IMR-90 (cell line): ENCODE measurements at regions not wholly inside any gene's neighbourhood (a gene's known extent, or its start where the extent isn't known, plus 50 kb on each side); places are given as distances from the start of the nearest gene placed in this dataset.

Experiments
- ATAC-seq: fragments of 200-7000 bp; cut with Tn5 transposase; 2 replicates; pipeline ENCODE4 v1.9.1; 2020; ENCODE audit warnings: low read depth, mild to moderate bottlenecking, moderate library complexity
- BruUV-seq: library from RNA; stranded (reverse); fragments of 400-500 nt; replicated peaks from 2 replicates; lab custom pipeline; 2021; lab: Mats Ljungman, UMichigan
- CTCF ChIA-PET: fragments of 300-600 bp; formaldehyde crosslinking; extraction: SDS; loops from one replicate; lab custom pipeline; 2021; ENCODE audit warnings: antibody characterized with exemption; lab: Yijun Ruan, JAX
- POLR2A ChIA-PET: fragments of 300-600 bp; sonication (Branson Sonifier 250); formaldehyde crosslinking; loops from one replicate; lab custom pipeline; 2022; ENCODE audit warnings: antibody characterized with exemption; ENCODE audit not compliant: unreplicated experiment; lab: Charles Lee
- DNase-seq: peaks from one replicate; pipeline ENCODE4 v3.0.0; 2013
- H2AFZ ChIP-seq: replicated peaks from 2 replicates; pipeline ENCODE3; 2013; ENCODE audit warnings: low read length, mild to moderate bottlenecking; ENCODE audit not compliant: poor library complexity
- H2AK5ac ChIP-seq: 2 replicates; pipeline ENCODE4 v1.6.1; 2013; ENCODE audit warnings: low read depth, low read length, inconsistent platforms
- H2AK9ac ChIP-seq: replicated peaks from 2 replicates; pipeline ENCODE3; 2013; ENCODE audit warnings: mild to moderate bottlenecking, low read depth, low read length, moderate library complexity; ENCODE audit not compliant: poor library complexity
- H2BK120ac ChIP-seq: 2 replicates; pipeline ENCODE4 v1.6.1; 2013; ENCODE audit warnings: low read depth, low read length, inconsistent platforms
- H2BK15ac ChIP-seq: 3 replicates; pipeline ENCODE4 v1.6.1; 2013; ENCODE audit warnings: low read depth, low read length, inconsistent platforms
- H2BK20ac ChIP-seq: 2 replicates; pipeline ENCODE4 v1.6.1; 2013; ENCODE audit warnings: low read depth, mild to moderate bottlenecking, inconsistent platforms, low read length, moderate library complexity
- H2BK5ac ChIP-seq: 2 replicates; pipeline ENCODE4 v1.6.1; 2013; ENCODE audit warnings: mild to moderate bottlenecking, low read depth, low read length, inconsistent platforms; ENCODE audit not compliant: poor library complexity, severe bottlenecking
- H3K14ac ChIP-seq: replicated peaks from 2 replicates; pipeline ENCODE4 v1.6.1; 2013; ENCODE audit warnings: low read depth, low read length, inconsistent platforms
- H3K18ac ChIP-seq: 2 replicates; pipeline ENCODE4 v1.6.1; 2013; ENCODE audit warnings: low read depth, low read length, control low read depth
- H3K23ac ChIP-seq: 2 replicates; pipeline ENCODE4 v1.6.1; 2013; ENCODE audit warnings: low read depth, low read length, inconsistent platforms
- H3K27ac ChIP-seq: 2 replicates; pipeline ENCODE4 v1.5.1; 2013; ENCODE audit warnings: mild to moderate bottlenecking, control low read depth, low read length; ENCODE audit not compliant: insufficient read depth
- H3K27me3 ChIP-seq: 2 replicates; pipeline ENCODE4 v1.6.1; 2013; ENCODE audit warnings: low read length; ENCODE audit not compliant: control insufficient read depth, insufficient read depth
- H3K36me3 ChIP-seq: 2 replicates; pipeline ENCODE4 v1.6.1; 2013; ENCODE audit warnings: low read length, mixed read lengths; ENCODE audit not compliant: control insufficient read depth, insufficient read depth
- H3K4ac ChIP-seq: 2 replicates; pipeline ENCODE4 v1.6.1; 2013; ENCODE audit warnings: low read depth, low read length, inconsistent platforms
- H3K4me1 ChIP-seq: 2 replicates; pipeline ENCODE4 v1.6.1; 2013; ENCODE audit warnings: low read length, mixed read lengths; ENCODE audit not compliant: control insufficient read depth, insufficient read depth
- H3K4me2 ChIP-seq: 2 replicates; pipeline ENCODE4 v1.6.1; 2013; ENCODE audit warnings: low read depth, mild to moderate bottlenecking, control low read depth, low read length, moderate library complexity
- H3K4me3 ChIP-seq: 2 replicates; pipeline ENCODE4 v1.5.1; 2013; ENCODE audit warnings: low read depth, mild to moderate bottlenecking, control low read depth, low read length, moderate library complexity; ENCODE audit not compliant: insufficient read depth
- H3K56ac ChIP-seq: 2 replicates; pipeline ENCODE4 v1.6.1; 2013; ENCODE audit warnings: low read length, inconsistent platforms; ENCODE audit not compliant: insufficient read depth; ENCODE audit errors: extremely low read depth
- H3K79me1 ChIP-seq, 2 experiments: 2 replicates each; pipeline ENCODE4 v1.6.1; 2013; ENCODE audit warnings: low read length in 2 of 2, inconsistent platforms in 1 of 2, low read depth in 1 of 2
- H3K9ac ChIP-seq: 2 replicates; pipeline ENCODE4 v1.6.1; 2013; ENCODE audit warnings: low read depth, low read length, control low read depth
- H3K9me1 ChIP-seq: 2 replicates; pipeline ENCODE4 v1.6.1; 2013; ENCODE audit warnings: low read length, inconsistent platforms; ENCODE audit not compliant: insufficient read depth
- H3K9me3 ChIP-seq: 2 replicates; pipeline ENCODE4 v1.6.1; 2013; ENCODE audit warnings: low read length; ENCODE audit not compliant: control insufficient read depth, insufficient read depth
- H4K20me1 ChIP-seq: 2 replicates; pipeline ENCODE4 v1.6.1; 2013; ENCODE audit warnings: low read length, inconsistent platforms; ENCODE audit not compliant: insufficient read depth
- H4K5ac ChIP-seq: 2 replicates; pipeline ENCODE4 v1.6.1; 2013; ENCODE audit warnings: mild to moderate bottlenecking, low read depth, low read length, control low read depth
- H4K8ac ChIP-seq, 2 experiments: 2 replicates each; pipeline ENCODE4 v1.6.1; 2013; ENCODE audit warnings: low read depth in 2 of 2, low read length in 2 of 2, control low read depth in 1 of 2, inconsistent platforms in 1 of 2
- H4K91ac ChIP-seq: 2 replicates; pipeline ENCODE4 v1.6.1; 2013; ENCODE audit warnings: low read depth, low read length, inconsistent platforms; ENCODE audit not compliant: insufficient read depth
- BHLHE40 ChIP-seq: fragments of 150-350 bp; IDR thresholded peaks from 2 replicates; pipeline ENCODE4 v1.6.1; 2016; ENCODE audit warnings: mild to moderate bottlenecking, low read depth, low read length
- CEBPB ChIP-seq: IDR thresholded peaks from 2 replicates; pipeline ENCODE4 v1.6.1; 2012; ENCODE audit warnings: low read depth, low read length, improper control_type of control experiment
- CHD1 ChIP-seq: IDR thresholded peaks from 2 replicates; pipeline ENCODE4 v1.6.1; 2012; ENCODE audit warnings: low read depth, low read length, improper control_type of control experiment
- FOS ChIP-seq: fragments of 150-350 bp; IDR thresholded peaks from 2 replicates; pipeline ENCODE4 v1.6.1; 2016; ENCODE audit warnings: low read depth, low read length
- MAFK ChIP-seq: IDR thresholded peaks from 2 replicates; pipeline ENCODE4 v1.6.1; 2012; ENCODE audit warnings: low read depth, low read length, improper control_type of control experiment
- POLR2A ChIP-seq: IDR thresholded peaks from 2 replicates; pipeline ENCODE4 v1.6.1; 2012; ENCODE audit warnings: mild to moderate bottlenecking, low read depth, low read length
- RAD21 ChIP-seq: IDR thresholded peaks from 2 replicates; pipeline ENCODE4 v1.6.1; 2012; ENCODE audit warnings: low read length, improper control_type of control experiment
- RCOR1 ChIP-seq: IDR thresholded peaks from 2 replicates; pipeline ENCODE4 v1.6.1; 2012; ENCODE audit warnings: mild to moderate bottlenecking, low read length, improper control_type of control experiment; ENCODE audit not compliant: insufficient replicate concordance
- SMC3 ChIP-seq: fragments of 150-350 bp; IDR thresholded peaks from 2 replicates; pipeline ENCODE4 v1.6.1; 2016; ENCODE audit warnings: low read depth, mild to moderate bottlenecking, antibody characterized with exemption, low read length, moderate library complexity
- WGBS, 2 experiments: methylation state at CpG; one replicate each; pipeline versions ENCODE4 v1.1.5 to v1.1.7; 2013; ENCODE audit warnings: missing lambda C conversion rate in 2 of 2; ENCODE audit not compliant: insufficient read length in 1 of 2; ENCODE audit errors: extremely low coverage in 2 of 2; 5-methylcytosine and 5-hydroxymethylcytosine counted together
- dilution Hi-C: fragments of 300-500 bp; cut with HindIII; formaldehyde crosslinking; loops from one replicate; pipeline ENCODE4 v1.14.3; 2018; ENCODE audit warnings: low sequenced_read_pairs; ENCODE audit not compliant: unreplicated experiment
- in situ Hi-C: fragments of 300-500 bp; cut with MboI; formaldehyde crosslinking; loops from 3 replicates; pipeline ENCODE4 v1.14.3; 2019; ENCODE audit warnings: low sequenced_read_pairs, inconsistent platforms, mixed read lengths
- intact Hi-C: fragments of 100-400 bp; cut with micrococcal nuclease; formaldehyde crosslinking; loops from 2 replicates; pipeline ENCODE4 v1.10.0; 2022
- TF ChIP-seq, protein P1 (sequence below): fragments of 150-350 bp; IDR thresholded peaks from 2 replicates; pipeline ENCODE4 v1.6.1; 2017; ENCODE audit warnings: mild to moderate bottlenecking, antibody characterized with exemption, low read length, low read depth
- TF ChIP-seq, protein P2 (sequence below): fragments of 150-350 bp; IDR thresholded peaks from 2 replicates; pipeline ENCODE4 v1.6.1; 2016; ENCODE audit warnings: low read depth, mild to moderate bottlenecking, low read length, moderate library complexity, borderline replicate concordance

- no peak for TF ChIP-seq FOS
- TF ChIP-seq, protein P1, sequence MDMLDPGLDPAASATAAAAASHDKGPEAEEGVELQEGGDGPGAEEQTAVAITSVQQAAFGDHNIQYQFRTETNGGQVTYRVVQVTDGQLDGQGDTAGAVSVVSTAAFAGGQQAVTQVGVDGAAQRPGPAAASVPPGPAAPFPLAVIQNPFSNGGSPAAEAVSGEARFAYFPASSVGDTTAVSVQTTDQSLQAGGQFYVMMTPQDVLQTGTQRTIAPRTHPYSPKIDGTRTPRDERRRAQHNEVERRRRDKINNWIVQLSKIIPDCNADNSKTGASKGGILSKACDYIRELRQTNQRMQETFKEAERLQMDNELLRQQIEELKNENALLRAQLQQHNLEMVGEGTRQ: no peak
- TF ChIP-seq RCOR1: no peak
- TF ChIP-seq, protein P2, sequence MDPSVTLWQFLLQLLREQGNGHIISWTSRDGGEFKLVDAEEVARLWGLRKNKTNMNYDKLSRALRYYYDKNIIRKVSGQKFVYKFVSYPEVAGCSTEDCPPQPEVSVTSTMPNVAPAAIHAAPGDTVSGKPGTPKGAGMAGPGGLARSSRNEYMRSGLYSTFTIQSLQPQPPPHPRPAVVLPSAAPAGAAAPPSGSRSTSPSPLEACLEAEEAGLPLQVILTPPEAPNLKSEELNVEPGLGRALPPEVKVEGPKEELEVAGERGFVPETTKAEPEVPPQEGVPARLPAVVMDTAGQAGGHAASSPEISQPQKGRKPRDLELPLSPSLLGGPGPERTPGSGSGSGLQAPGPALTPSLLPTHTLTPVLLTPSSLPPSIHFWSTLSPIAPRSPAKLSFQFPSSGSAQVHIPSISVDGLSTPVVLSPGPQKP: no peak
- TF ChIP-seq POLR2A: no peak
- no peak for TF ChIP-seq CHD1
- TF ChIP-seq SMC3: no peak
- no peak for TF ChIP-seq BHLHE40
- TF ChIP-seq RAD21: no peak
- TF ChIP-seq MAFK: no peak
- TF ChIP-seq CEBPB: no peak
- Histone ChIP-seq H2BK120ac (no peak overlapping the region), H2BK15ac (no peak overlapping the region; the same call in 2 of the 3 replicates), H4K91ac (no peak overlapping the region), H3K9me1 (peaks cover 9% of the 10 kb centered on the region; the same call in 1 of the 2 replicates), H3K18ac (no peak overlapping the region), H2BK5ac (no peak overlapping the region), H3K9ac (no peak overlapping the region), H3K23ac (no peak overlapping the region), H2AFZ (peak overlapping the region; percentile 27), H3K56ac (no peak overlapping the region), H4K8ac (no peak overlapping the region), H3K27ac (no peak overlapping the region), H2BK20ac (peak overlapping the region; percentile 45; the same call in 1 of the 2 replicates), H3K27me3 (no peaks in the 10 kb centered on the region), H3K4me3 (no peak overlapping the region), H3K14ac (peak overlapping the region; percentile 66; the same call in 1 of the 2 replicates), H4K5ac (no peak overlapping the region), H3K4me1 (no peaks in the 10 kb centered on the region; the same call in 1 of the 2 replicates), H2AK5ac (peak overlapping the region; percentile 44), H3K4me2 (no peak overlapping the region), H3K4ac (peak overlapping the region; percentile 26), H3K9me3 (no peaks in the 10 kb centered on the region), H3K36me3 (no peaks in the 10 kb centered on the region), H3K79me1 (no peaks in the 10 kb centered on the region), H2AK9ac (peak overlapping the region; percentile 46), H4K20me1 (no peaks in the 10 kb centered on the region)
- WGBS, 2 experiments: 91% methylated on average over 2 of the region's 13 CpGs; no CpG with 5 or more reads in 1 of the 2 experiments
- ATAC-seq: no peak
- no TSS peak for BruUV-seq
- DNase-seq: no peak
- in situ Hi-C loops: no loop called here
- ChIA-PET POLR2A (no interaction called here), CTCF (no interaction called here)
- dilution Hi-C loops: no loop called here
- intact Hi-C loops: no loop called here
These were observed 199.0 kb downstream of the KATNAL1 start for GRCh38 chr13:30108216-30108912.
